CMK (cell line): ENCODE measurements at regions not wholly inside any gene's neighbourhood (a gene's known extent, or its start where the extent isn't known, plus 50 kb on each side); places are given as distances from the start of the nearest gene placed in this dataset.

ENCODE experiments used
- DNase-seq: peaks from one replicate; pipeline ENCODE4 v3.0.0-alpha.2; 2010; ENCODE audit warnings: low read depth

DNA sequence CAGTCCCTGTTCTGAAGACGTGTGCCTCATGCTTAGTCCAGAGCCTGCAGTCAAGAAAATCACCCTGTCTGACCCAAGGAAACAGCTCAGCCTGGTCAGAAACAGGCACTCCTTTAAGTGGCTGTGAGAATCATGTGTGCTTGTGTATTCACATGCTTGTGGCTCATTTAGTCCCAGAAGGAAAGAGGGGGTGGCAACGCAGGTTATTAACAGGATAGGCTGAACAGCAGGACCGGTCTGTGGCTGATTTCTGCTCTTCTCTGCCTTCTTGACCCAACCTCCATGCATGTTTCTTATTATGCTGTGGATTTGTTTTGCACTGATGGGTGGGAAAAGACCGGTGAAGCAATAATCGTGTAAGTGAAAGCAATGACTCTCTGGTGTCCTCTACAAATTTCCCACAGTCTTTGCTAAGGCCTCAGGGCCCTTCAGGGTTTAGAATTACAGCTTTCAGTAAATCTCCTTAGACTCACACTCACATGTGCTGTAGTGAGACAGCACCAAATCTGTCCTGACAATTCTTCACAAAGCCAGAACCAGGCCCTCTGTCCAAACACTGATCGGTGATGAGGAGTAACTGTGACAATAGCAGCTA lies 288.1 kb downstream of the ETS1 start:
- no peak for DNase-seq

DNA sequence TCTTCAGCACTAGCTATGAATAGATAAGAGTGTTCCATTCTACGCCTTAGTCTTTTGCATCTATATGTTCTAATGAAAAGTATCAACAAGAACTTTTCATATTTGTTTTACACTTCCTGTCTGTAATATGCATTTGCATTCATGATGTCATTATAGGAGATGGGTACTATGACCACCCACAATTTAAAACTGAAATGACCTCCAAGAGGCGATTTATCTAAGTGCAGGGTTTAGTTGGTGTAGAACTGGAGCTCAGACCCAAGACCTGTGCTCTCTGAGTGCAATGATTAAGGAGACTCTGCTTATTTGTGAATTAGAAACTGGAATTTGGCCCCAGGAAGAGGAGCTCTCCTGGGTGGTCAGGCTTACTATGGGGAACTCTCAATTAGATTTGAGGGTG lies 289.1 kb downstream of the ETS1 start:
- DNase-seq = no peak

GRCh38 chr11:128297805-128298204 lies 289.6 kb downstream of the ETS1 start:
- DNase-seq = no peak

DNA sequence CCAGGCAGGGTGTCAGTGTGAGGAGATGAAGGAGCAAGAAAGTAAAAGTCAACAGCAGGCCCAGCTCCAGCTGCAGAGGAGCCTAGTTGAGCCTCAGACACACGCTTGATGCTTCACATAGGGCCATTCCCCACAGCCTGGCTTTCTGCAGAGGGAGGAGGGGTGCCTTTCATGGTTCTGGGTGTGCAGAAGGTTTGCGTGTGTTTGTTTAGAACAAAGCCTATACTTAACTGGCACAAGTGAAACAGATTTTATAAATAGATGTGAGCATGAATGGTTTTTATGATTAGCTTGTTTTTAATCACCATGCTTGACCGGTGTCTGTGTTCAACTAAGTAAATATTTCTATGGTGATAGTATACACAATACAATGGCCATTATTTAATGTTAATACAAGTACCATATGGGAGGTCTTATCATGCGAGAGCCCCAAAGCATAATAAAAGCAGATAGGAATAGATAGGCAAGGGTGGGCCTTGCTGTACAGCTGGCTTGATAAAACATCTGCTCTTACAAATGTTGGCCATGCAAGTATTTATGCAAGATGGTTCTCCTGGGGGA lies 290.2 kb downstream of the ETS1 start:
- no peak for DNase-seq

DNA sequence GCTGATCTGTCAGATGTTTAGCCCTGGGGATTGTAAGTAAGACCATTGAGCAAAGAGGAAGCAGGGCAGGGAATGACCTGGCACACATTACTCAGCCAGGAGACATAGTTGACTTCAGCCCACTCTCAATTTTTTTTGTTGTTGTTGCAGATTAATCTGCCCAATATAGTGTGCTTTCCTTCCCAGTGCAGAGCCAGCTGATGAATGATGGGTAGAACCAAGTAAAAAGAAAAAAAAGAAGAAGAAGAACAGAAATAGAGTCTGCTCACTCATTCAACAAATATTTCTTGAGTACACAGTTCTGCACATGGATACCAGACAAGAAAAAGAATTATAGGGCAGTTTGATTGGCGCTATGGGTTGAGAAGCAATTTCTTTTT lies 292.7 kb downstream of the ETS1 start:
- no peak for DNase-seq

GRCh38 chr11:128294001-128294670 lies 293.2 kb downstream of the ETS1 start:
- DNase-seq = no peak

DNA sequence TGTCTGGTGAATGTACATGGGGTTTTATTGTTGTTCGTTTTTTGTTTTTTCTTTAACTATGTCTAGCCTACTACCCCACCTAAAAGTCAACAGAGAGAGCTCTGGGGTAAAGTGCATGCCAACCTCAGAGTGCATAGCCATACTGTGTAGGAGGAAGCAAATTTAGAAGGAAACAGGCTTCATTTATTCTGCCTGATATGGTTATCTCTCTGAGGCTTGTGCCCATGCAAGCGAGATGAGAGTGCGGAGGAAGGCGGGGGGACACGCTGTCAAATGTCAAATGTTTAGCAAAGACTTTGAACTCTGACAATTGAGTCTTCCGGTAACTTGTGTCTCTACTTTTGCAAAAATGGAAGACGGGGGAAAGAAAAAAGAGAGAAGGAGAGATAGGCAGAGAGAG lies 295.5 kb downstream of the ETS1 start:
- DNase-seq = peak; percentile 52

DNA sequence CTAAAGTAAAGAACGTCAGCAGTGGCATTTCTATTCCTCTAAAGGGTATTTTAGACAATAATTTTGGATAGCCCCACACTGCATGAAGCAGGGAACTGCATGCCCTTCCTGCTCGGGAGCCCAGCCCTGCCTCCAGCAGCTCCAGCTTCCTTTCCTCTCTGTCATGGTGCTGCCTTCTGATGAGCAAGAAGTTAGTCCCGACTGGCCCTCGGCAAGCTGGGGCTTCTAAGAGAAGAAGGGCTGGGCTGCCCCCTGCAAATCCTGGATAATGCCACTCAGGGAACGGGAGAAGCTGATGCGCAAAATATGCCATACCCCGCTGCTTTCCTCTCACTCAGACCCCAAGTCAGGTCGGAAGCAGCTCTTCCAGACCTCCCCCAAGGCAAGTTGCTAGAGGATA lies 296.4 kb downstream of the ETS1 start:
- DNase-seq = no peak

DNA sequence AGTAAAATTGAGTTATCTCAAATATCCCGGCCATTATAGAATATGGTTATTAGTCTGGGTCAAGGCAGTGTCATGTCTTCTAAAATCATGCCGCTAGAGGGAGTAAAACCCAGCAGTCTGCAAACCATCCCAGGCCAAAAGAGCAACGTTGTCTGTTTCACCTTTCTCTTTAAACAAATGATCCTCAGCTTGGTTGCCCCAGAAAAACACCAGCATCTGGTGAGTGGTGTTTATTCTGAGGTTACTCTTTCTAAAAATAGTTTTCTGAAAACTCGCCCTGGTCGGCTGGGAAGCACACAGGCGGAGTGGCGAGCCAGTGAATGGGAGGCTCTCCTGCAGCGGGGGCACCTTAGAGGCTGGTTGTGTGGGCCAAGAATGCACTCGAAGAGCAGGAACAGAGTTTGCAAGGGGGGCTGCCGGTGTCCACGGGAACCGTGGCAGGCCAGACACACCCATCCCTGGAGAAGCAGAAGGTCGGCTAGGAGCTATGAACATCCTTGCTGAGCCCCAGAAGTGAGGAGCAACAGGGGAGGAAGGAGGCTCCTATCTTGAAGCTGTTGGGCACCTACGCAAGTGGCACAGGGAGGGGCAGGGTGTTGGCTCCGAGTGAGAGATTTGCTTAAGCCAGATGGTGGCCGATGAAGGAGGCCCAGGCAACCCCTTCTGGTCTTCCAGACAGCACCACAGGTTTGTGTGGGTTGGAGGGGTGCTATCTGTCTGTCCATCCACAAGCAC lies 297.1 kb downstream of the ETS1 start:
- peak; percentile 78 for DNase-seq

DNA sequence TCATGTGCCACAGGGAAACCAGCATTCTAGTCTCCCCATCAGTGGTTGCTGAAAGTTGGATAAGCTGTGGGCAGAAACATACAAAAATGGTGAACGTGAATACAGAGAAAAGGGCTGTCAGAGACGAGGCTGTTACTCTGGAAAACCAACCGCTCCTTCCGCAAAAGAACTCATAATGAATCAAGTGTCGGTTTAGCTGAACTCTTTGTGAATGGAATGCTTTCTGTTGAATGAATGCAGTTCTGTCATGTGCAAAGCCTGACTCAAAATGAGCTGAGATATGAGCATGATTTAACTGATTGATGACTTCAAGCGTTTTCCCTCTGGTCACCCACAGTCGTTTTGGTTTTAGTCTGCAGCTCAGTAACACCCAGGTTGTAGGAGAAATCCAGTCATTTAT lies 298.3 kb downstream of the ETS1 start:
- no peak for DNase-seq

- no peak for DNase-seq
Measured at GRCh38 chr11:128288368-128288767, 299.0 kb downstream of the ETS1 start.

DNA sequence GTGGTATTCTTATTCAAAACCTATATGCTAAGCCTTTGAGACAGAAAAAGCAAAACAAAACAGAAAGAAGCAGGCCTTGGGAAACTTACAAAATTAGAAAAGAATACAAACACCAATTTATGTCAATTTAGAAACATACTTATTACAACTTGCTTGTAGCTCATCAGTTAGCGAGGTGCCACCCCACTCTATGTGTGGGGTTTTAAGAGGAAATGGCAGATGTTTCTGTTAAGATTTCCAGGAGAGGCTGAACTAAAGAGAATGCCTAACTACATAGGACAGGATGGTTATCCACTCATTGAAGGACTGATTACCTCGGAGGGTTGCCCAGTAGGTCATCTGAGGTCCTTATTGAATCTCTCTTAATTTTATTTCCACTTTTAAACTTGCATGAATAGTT lies 302.0 kb downstream of the ETS1 start:
- DNase-seq = no peak

GRCh38 chr11:128284634-128285033 lies 302.7 kb downstream of the ETS1 start:
- no peak for DNase-seq

- no peak for DNase-seq
Measured at GRCh38 chr11:128283451-128283850, 303.9 kb downstream of the ETS1 start.

DNA sequence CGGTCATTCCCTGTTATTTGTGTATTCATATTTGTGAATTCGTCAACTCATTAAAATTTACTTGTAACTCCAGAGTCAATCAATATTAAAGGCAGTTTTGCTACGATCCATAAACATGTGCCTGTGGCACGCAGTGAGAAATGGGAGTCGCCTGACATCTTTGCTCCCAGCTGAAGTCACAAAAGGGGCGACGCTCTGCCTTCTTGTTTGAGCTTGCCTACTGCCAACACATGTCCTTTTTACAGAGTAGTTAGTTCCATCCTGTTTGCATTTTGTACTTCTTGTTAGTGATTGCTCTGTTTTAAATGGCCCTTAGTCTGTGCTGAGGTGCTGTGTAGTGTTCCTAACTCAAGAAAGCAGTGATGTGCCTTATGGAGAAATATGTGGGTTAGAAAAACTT lies 305.3 kb downstream of the ETS1 start:
- DNase-seq = no peak

DNA sequence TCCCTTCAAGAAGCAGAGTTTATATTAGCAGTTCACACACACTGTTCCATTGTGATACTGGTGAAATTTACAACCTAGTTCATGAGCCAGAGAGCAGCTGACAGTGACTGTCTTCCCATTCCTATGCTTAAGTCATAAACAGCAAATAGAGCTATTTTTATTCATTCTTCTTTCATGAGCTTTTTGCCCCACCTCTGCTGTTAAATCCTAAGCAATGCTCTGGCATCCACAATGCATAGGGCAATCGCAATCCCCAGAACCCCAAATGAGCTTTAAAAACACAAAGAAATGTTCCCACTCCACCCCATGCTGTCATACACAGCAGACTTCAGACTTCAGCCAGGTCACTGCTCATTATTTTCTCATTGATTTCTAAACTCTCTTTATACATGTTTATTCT lies 307.5 kb downstream of the ETS1 start:
- DNase-seq = no peak

DNA sequence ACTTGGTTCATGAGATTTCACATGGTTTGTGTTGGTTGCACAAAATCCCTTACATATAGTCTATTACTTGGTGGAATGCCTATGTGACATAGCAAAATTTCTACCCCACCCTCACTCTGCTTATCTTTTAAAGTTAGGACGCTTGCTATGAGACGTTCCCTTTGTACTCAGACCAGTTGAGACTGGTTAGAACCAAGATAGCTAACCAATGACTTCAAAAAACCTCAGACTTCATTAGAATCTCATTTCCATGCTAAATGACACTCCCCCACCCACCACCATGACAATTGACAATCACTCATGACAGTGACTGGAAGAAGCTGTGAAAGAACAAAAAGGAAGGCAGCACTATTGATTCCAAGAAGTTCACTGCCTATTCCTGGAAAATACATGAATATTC lies 313.6 kb downstream of the ETS1 start:
- peak; percentile 67 for DNase-seq

DNA sequence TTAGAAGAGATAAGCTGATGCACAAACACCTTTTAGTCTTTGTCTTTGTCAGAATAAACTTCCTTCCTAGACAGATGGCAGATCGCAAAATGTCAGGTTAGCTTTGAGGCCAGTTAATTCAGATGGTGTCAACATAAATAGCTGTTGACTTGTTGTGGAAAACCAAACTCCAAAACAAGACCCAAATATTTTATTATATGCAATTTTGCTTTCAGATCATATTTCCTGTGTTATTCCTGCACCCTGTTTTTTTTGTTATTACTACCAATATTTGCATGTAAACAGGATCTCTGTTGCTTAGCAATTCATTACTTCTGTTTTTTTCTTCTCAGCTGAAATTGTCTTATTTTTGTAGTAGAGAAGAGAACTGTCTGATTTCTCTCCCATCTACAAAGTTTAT lies 316.0 kb downstream of the ETS1 start:
- no peak for DNase-seq

DNA sequence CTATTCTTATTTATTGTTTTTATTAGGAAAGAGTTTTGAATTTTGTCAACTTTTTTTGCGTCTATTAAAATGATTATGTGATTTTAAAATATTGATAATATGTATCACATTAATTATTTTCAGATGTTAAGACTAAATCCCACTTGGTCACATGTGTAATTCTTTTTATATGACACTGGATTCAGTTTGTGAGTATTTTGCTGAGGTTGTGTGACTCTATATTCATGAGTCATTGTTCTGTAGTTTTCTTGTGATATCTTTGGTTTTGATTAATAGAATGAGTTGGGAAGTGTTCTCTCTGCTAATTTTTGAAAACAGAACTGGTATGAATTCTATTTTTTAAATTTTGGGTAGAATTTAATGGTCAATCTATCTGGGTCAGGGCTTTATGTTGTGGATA lies 317.9 kb downstream of the ETS1 start:
- DNase-seq = no peak

DNA sequence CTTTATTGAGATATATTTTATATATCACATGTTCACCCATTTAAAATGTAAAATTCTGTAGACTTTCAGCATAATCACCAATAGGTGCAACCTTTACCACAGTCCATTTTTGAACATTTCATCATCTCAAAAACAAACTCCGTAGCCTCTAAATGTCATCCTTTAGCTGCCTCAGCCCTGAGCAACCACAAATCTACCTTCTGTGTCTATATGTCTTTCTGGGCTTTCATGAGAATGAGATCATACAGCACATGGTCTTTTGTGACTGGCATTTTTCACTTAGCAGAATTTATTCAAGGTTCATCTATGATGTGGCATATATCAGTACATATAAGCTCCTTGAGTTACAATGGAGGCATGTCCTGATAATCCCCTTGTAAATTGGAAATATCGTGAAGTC lies 320.5 kb downstream of the ETS1 start:
- no peak for DNase-seq

GRCh38 chr11:128262463-128263345 lies 324.7 kb downstream of the ETS1 start:
- DNase-seq = peak; percentile 72

GRCh38 chr11:128261011-128261421 lies 326.3 kb downstream of the ETS1 start:
- DNase-seq = peak; percentile 63
